Cardiac muscle cell (in vitro differentiated cells and primary cell): ENCODE measurements at regions not wholly inside any gene's neighbourhood (a gene's known extent, or its start where the extent isn't known, plus 50 kb on each side); places are given as distances from the start of the nearest gene placed in this dataset.

Source experiments
- DNase-seq, 2 donors: peaks; one replicate each; pipeline versions ENCODE4 v3.0.0 to v3.0.0-alpha.2; 2010 to 2017; ENCODE audit warnings: low read depth in 1 of 2, low spot score in 1 of 2
- H3K27ac ChIP-seq: fragments of 200-600 bp; sonication (generic); 2 replicates; pipeline ENCODE4 v1.5.1; 2016
- H3K27me3 ChIP-seq: fragments of 200-600 bp; sonication (generic); 2 replicates; pipeline ENCODE4 v1.6.0; 2016; ENCODE audit warnings: control low read depth
- H3K36me3 ChIP-seq: fragments of 200-600 bp; sonication (generic); 2 replicates; pipeline ENCODE4 v1.5.1; 2016; ENCODE audit warnings: control low read depth
- H3K4me1 ChIP-seq: fragments of 200-600 bp; sonication (generic); 2 replicates; pipeline ENCODE4 v1.8.1; 2017; ENCODE audit warnings: low read depth, mild to moderate bottlenecking, mixed run types
- H3K4me3 ChIP-seq: fragments of 200-600 bp; sonication (generic); 2 replicates; pipeline ENCODE4 v1.5.1; 2016; ENCODE audit warnings: mild to moderate bottlenecking
- H3K9me3 ChIP-seq: fragments of 200-600 bp; sonication (generic); 2 replicates; pipeline ENCODE4 v1.5.1; 2017; ENCODE audit warnings: low read depth, mild to moderate bottlenecking, control low read depth
- TF ChIP-seq, protein P1 (sequence below): IDR thresholded peaks from 2 replicates; pipeline ENCODE4 v1.5.1; 2012; ENCODE audit warnings: low read depth, mild to moderate bottlenecking, low read length

DNA sequence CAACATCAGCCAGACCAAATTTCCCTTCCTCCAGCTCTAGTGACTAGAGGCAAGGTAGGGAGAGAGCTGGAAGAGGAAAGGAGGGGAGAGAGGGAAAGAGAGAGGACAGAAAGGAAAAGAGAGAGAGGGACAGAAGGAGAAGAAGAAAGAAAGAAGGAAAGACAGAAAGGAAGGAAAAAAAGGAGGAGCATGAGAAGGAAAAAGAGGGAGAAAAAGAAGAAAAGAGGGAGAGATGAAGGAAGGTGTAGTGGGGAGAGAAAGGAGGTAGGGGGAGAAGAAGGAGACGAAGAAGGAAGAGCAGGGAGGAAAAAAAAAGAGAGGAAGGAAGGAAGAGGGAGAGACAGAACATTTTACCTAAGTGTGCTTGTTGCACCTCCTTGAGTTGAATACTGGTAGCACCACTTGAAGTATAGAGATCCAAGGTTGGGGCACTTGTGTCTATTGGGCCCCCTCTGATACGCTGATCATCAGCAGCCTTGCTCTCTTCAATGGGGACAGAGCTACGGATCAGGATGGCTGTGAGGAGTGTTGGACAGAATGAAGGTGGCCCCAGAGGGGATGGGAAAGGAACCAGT, 232.5 kb downstream of the SUDS3 start:
- Histone ChIP-seq H3K27ac (no peak overlapping the region), H3K4me1 (no peaks in the 10 kb centered on the region), H3K27me3 (no peaks in the 10 kb centered on the region), H3K4me3 (no peak overlapping the region), H3K36me3 (no peaks in the 10 kb centered on the region), H3K9me3 (no peaks in the 10 kb centered on the region)
- TF ChIP-seq, protein P1, sequence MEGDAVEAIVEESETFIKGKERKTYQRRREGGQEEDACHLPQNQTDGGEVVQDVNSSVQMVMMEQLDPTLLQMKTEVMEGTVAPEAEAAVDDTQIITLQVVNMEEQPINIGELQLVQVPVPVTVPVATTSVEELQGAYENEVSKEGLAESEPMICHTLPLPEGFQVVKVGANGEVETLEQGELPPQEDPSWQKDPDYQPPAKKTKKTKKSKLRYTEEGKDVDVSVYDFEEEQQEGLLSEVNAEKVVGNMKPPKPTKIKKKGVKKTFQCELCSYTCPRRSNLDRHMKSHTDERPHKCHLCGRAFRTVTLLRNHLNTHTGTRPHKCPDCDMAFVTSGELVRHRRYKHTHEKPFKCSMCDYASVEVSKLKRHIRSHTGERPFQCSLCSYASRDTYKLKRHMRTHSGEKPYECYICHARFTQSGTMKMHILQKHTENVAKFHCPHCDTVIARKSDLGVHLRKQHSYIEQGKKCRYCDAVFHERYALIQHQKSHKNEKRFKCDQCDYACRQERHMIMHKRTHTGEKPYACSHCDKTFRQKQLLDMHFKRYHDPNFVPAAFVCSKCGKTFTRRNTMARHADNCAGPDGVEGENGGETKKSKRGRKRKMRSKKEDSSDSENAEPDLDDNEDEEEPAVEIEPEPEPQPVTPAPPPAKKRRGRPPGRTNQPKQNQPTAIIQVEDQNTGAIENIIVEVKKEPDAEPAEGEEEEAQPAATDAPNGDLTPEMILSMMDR: no peak
- DNase-seq: no peak

DNA sequence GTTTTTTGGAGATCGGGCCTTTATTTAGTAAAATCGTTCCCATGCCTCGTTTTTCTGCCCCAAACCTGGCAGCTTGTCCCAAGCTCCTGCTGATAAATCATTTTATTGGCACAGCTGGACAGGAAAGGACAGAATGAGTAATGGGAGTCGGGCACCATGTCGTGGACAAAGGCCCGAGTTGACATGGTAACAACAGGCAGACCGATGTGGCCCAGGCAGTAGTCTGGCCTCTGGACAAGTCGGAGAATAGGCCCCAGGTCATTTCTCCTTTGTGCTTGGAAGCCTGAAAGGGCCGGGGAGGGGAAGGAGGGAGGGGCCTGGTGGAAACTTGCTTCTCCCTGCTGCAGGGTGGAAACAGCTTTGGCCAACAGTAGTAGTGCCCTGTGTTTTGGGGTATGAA, 234.9 kb downstream of the SUDS3 start:
- H3K36me3 ChIP-seq: no peaks in the 10 kb centered on the region
- no peak for DNase-seq
- H3K4me1 ChIP-seq: no peaks in the 10 kb centered on the region
- H3K27ac ChIP-seq: no peak overlapping the region
- no peaks in the 10 kb centered on the region for H3K9me3 ChIP-seq
- H3K4me3 ChIP-seq: no peak overlapping the region
- no peaks in the 10 kb centered on the region for H3K27me3 ChIP-seq
- TF ChIP-seq, protein P1: no peak

DNA sequence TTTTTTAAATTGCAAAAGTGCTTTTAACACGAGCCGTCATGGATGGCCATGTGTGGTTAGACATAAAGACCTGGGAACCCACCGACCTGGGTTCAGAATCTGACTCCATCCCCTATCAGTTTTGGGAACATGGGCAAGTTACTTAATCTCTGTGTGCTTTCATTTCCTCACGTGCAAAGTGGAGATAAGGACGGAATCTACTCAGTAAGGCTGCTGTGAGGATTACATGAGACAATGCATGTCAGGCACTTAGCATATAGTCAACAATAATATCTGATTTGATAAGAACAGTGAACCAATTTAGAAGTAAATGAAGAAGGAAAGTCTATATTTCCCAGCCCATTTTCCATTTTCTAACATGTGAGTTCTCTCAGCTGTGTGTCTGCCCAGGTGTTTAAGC, 235.4 kb downstream of the SUDS3 start:
- Histone ChIP-seq H3K9me3 (no peaks in the 10 kb centered on the region), H3K4me3 (no peak overlapping the region), H3K27ac (no peak overlapping the region), H3K27me3 (no peaks in the 10 kb centered on the region), H3K4me1 (no peaks in the 10 kb centered on the region), H3K36me3 (no peaks in the 10 kb centered on the region)
- DNase-seq: no peak
- TF ChIP-seq, protein P1: no peak

DNA sequence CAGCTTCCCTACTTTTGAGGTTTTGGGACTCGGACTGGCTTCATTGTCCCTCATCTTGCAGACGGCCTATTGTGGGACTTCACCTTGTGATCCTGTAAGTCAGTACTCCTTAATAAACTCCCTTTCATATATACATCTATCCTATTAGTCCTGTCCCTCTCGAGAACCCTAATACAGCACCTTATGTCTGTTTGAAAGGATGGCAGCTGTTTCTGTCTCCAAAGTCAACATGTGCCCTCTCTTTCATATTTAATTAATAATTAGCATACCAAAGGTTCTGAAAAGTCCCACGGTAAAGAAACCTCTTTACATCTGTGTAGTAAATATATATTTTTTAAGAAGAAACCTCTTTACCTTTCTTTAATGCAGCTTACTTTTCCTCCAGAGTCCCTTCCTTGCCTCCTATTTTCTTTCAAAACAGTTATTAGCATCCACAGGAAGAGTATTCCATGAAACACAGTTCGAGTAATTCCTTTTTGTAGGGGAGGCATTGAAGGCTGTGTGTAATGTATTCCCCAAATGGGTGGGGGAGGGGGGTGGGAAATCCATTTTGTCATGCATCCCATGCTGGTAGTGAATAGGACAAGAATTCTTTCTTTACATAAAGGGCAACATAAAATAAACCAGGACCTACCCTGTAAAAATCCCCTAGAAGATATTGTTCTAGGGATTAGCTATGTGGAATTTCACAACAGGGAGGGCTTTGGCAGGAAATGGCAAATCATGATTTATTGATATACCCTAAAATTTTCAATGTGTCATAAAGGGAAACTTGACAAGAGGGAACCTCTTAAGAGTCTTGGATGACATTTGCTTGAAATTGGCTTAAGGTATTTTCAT, 241.5 kb downstream of the SUDS3 start:
- H3K4me3 ChIP-seq: no peak overlapping the region
- no peak overlapping the region for H3K27ac ChIP-seq
- TF ChIP-seq, protein P1: no peak
- H3K36me3 ChIP-seq: no peaks in the 10 kb centered on the region
- H3K27me3 ChIP-seq: no peaks in the 10 kb centered on the region
- no peaks in the 10 kb centered on the region for H3K4me1 ChIP-seq
- no peaks in the 10 kb centered on the region for H3K9me3 ChIP-seq
- no peak for DNase-seq

DNA sequence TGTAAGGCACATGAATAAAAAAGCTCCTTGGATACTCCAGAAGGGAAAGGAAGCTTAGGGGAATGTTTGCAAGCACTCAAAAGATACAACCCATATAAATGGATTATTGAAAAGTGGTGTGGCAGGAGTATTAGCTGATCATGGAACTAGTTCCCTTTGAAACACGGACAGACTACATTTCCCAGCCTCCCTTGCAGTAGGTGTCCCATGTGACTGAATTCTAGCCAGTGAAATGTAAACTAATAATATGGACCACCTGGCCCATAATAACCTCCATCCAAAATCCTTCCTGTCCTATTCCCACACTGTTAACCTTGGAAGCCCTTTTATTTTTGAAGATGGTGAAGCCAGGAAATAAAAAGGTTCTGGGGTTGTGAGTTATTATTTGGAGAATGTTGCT, 242.3 kb downstream of the SUDS3 start:
- H3K4me3 ChIP-seq: no peak overlapping the region
- TF ChIP-seq, protein P1: no peak

More for the DNA sequence above, 242.3 kb downstream of the SUDS3 start:
- Histone ChIP-seq H3K9me3 (no peaks in the 10 kb centered on the region), H3K36me3 (no peaks in the 10 kb centered on the region), H3K27ac (no peak overlapping the region), H3K27me3 (no peaks in the 10 kb centered on the region), H3K4me1 (no peaks in the 10 kb centered on the region)
- DNase-seq: no peak
